CD4-positive, alpha-beta T cell treated with Interleukin-4 for 1 hour (primary cell): ENCODE measurements at regions not wholly inside any gene's neighbourhood (a gene's known extent, or its start where the extent isn't known, plus 50 kb on each side); places are given as distances from the start of the nearest gene placed in this dataset.

Experiments
- DNase-seq, 2 donors: peaks; one replicate each; pipeline ENCODE4 v3.0.0-alpha.2; 2020 to 2022

DNA sequence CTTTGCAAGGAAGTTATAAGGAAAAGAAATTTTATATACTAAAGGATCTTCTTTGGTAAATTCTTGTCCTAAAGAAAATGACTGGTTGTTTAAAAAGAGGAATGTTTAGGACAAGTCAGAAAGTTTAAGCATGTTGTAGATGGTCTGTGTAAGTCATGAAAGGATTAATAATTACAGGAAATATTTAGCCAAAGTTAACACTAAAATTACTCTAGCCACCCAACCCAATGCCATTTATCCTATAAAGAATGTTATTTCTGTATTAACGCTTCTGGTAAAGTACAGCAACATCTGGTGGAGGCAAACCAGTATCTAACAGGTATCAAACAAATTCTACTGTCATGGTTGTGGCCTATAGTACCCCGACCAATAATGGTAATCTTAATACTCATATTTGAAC is 546.9 kb upstream of the PKDCC start:
- no peak for DNase-seq

DNA sequence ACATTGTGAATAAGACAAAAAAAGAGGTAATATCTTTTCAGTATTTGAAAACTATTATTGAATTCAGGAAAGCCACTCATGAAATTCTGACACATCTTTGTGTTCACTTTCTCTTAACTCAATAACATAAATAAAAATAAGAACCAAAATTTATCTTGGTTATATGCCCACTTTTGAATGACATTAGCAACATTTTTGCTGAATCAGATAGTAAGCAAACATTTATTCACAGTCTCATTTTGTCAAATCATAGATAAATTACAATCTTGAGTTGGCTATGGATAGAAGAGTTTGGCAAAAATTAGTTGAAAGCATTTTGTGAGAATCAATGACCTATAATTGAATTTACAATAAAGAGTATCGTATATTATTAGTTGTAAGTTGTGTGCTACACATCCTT is 545.1 kb upstream of the PKDCC start:
- DNase-seq = no peak

DNA sequence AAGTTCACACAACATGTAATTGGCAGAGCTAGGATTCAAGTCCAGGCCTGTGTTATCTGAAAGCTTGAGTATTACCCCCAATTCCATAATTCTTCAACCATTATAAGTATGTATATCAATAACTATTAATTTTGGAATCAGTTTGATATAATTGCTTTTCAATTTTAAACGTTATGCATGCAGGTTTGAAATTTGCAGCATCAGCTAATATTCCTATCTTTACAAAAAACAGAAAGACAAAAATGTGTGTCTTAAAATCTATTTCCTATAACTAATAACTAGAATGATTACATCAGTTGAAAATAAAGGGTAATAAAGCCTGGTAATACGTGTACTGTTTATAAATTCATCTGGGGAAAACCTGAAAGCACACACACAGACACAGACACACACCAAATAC is 543.3 kb upstream of the PKDCC start:
- DNase-seq = no peak

DNA sequence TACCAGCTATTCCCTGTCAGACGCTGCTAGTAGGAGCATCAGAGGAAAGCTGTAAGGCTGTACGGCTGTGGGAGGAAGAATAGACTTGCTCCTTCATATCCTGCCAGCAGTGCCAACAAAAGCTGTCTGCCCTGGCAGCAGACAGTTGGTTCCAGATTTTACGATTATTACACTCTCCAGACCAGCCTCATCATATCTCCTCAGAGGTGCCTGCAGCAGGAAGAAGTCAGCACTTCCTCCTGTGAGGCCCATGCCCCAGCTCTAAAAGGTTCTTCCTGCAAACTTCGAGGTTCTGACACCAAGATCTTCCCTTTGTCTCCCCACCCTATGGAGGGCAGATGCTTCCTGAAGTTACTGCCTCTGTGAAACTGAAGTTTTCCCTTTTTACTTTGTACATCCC is 537.7 kb upstream of the PKDCC start:
- DNase-seq = no peak

DNA sequence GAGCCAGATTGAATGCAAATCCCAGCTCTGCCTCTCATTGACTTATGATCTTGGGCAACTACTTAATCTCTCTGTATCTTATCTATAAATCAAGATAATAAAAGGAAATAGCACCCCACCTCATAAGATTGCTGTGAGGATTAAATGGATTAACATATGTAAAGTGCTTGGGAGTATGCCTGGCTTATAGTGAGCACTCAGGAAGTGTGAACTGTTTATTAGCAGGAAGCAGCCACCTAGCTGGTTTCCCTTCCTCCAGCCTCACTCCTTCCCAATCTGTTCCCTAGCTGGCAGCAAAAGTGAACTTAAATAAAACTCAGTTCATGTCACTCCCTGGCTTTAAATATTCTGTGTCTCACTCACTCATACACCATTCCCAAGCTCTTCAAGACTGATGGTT is 526.6 kb upstream of the PKDCC start:
- no peak for DNase-seq

DNA sequence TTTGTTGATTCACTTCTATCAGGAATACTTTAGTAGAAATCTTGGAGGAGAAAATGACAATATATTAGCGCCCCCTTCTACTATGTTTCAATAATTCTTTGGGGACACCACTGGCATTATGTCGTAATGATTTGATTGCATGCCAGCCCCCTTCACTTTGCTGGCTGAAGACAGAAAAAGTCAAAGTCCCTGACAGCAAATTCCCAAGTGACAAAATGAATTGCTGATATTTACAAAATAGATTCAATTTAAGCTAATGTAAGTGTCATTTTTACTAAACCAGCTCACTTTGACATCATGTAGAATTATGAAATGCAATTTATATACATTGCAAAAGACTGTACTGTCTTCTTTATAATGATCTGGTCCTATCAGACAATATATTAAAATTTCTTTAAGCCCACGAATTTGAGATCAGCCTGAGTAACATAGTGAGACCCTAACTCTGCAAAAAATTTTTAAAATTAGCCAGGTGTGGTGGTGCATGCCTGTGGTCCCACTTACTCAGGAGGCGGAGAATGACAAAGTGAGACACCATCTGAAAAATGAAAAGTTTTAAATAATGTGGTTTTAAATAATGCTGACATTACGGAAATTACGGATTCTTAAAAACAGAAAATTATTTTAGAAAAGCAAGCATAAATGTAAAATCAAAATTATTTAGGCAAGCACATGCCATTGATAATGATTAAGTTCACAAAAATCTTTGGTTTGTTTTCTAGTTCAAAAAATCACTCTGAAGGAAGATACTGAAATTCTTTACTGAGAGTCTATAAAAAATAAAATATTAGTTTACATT is 520.1 kb upstream of the PKDCC start:
- DNase-seq = no peak

DNA sequence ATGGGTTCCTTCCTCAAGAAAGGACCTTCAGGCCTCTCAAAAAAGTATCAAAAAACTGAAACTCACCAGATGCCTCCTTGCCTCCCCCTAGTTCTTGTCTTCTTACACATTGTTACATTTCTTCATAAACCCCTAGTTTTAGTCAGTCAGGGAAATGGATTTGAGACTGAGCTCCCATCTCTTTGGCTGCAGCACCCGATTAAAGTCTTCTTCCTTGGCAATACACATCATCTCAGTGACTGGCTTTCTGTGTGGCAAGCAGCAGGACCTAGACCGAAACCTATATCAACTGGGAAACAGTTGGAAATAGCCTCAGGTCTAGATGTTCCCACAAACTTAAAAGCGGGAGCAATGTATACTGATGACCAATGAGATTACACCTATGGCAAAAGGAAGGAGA is 512.2 kb upstream of the PKDCC start:
- no peak for DNase-seq

DNA sequence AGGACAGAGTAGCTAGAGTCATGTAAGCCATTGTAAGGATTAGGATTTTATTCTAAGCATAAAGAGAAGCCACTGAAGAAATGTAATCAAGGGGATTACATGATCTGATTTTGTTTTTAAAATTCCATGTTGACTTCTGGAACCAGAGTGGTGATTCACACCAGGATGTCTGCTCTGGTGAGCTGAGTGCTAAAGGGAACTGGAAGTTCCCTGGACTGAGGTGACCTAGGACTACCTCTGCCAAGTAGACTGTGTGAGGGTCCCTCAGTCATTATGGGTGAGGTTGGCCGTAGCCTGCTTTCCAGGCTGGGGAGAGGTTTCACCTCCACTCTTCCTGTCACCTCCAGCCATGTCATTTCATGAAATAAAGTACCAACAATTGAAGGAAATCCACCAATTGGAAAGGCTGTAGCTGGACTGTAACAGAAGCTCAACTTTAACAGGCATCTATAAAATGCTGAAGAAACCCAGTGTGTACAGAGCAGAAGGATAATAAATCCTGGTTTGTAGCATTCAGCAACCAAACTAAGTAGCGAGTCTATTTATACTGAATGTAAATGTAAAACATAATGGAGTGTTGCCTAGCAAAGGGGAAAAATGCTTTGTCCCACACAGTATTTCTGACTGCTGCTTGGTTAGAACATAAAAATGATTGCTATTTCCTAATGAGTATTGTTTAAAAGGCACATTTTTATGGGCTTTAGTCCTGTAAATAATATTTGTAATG is 507.4 kb upstream of the PKDCC start:
- DNase-seq = no peak

DNA sequence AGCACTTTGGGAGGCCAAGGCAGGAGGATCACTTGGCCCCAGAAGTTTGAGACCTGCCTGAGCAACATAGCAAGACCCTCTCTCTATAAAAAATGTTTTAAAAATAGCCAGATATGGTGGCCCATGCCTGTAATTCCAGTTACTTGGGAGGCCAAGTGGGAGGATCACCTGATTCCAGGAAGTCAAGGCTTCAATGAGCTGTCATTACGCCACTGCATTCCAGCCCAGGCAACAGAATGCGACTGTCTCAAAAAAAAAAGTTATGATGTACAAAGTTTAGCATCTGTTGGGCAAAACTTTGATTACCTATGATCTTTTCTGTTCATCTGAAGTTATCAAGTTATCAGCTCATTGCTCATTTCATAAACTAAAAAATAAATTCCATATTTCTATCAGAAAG is 504.1 kb upstream of the PKDCC start:
- DNase-seq = no peak

DNA sequence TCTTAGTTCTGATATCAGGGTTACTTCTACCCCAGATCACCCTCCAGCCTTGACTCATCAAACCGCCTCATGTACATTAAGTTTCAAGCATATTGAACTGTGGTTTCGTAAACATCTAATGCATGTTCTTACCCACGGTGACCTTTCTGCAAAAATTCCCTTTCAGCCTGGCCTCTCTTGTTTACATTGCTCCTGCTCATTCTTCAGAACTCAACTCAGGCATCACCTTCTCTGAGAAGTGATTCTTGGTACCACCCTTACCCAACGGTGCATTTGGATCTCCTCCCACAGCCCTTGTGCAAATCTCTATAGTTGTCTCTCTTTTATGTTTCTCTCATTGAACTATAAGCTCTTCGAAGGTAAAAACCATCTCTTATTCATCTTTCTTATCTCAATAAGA is 503.1 kb upstream of the PKDCC start:
- no peak for DNase-seq

DNA sequence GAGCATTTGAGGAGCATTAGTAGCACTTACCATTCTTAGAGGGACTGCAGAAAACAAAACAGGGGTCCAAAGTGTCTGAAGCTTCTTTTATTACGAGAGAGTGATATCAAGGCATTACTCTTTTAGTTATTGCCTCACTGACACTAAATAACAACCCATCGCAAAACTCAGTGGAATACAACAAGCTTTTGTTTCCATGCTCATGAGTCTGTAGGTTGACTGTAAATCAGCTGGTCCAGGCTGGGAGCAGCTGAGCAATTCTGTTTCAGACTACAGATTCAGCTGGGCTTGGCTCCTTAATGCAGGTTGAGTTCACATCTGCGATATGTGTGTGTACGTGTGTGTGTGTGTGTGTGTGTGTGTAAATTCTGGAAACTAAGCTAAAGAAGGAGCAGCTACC is 501.8 kb upstream of the PKDCC start:
- no peak for DNase-seq

DNA sequence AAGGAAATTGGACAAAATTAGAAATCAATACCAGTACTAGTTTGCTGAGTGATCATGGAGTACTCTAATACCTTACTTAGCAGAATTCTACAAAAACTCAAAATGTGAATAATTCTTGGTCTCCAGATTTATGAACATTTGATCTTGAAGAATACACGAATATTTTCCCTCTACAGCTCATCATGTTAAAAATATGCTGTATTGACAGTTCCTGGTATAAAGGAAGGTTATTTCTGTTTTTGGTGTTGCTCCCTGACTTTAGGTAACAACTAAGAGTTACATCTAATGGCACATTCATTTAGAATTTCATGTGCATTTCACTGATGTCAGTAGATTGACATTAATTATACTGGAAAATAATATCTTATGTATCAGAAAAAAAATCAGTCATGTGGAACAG is 479.2 kb upstream of the PKDCC start:
- no peak for DNase-seq

DNA sequence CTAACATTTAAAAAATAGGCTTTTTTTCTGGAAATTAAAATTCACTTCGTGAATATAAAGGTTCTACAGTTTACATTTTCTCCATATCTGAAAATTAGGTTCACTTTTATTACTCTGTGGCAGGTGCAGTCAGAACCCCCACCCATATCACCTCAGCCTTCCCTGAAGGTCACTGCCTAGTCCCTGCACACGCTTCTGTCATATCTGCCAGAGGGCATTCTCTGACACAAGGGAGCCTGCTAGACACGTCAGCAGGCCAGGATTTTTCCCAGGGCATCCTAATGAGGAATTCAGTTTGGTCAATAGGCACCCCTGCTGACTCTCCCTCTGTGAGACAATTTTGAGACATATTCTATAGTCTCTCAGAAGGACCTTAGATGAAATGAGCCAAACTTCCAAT is 475.7 kb upstream of the PKDCC start:
- no peak for DNase-seq

DNA sequence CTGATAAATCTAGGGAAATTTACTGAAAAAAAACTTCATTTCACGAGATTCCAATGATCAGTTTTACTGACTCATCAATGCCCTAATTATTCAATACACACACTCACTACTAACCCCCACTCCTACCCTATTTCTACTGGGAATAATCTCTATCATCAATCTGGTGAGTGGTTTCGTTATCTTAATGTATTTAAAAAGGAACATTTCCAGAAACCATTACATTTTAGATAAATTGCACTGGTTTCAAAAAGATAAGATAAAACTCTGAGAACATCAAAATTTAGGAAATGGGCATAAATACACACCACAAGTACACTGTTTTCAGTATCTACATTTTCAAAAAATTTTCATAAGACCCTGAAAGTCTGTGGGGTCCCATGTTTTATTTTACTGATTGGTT is 471.4 kb upstream of the PKDCC start:
- DNase-seq = no peak

DNA sequence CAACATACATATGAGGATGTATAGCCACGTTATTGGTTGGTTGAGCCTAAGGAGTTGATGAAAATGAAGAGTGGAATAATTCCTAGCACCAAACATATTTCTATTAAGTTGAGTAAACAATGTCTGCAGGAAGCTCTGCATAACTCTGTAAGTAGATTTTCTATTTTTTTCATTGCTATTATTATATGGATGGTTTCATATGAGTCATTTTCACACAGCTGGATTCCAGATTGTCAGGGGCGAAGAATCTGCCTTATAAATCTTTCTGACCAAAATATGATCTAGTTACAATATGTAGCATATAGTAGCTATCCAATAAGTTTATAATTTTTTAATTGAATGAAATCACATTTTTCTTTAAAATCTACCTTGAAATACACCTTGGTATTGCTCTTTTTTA is 468.0 kb upstream of the PKDCC start:
- no peak for DNase-seq

DNA sequence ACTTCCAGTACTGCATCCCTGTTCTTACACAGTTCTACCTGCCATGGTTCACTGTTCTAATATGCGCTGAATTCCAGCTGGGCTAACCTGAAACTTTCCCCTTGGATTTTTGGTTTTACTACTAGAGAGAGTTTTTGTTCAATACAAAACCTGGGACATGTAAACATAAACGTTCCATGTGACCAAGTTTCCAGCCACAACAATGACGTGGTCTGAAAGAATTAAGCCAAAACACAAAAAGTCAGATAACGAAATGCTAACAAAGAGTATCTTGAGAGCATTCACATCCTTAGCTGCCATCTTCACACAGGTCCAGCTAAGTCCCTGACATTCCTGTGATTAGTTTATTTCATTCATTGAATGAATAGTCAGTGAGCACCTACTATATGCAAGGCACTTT is 467.0 kb upstream of the PKDCC start:
- no peak for DNase-seq

DNA sequence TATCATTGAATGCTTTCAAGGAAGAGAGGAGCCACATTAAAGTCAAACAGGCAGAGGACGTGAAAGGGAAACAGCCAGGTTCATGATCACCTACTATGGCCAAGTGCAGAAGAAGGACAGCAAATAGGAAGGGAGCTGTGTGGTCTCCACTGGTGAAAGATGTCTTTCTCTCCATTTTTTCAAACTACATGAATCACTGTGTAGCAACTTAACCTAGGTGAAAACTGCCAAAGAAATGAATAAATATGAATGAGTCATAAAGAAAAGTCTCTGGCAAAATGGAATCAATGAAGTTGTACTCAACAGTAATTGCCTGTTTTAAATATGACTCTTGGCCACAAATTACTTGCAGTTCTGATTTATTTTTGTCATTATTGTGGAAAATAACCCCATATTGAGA is 452.6 kb upstream of the PKDCC start:
- DNase-seq = no peak

DNA sequence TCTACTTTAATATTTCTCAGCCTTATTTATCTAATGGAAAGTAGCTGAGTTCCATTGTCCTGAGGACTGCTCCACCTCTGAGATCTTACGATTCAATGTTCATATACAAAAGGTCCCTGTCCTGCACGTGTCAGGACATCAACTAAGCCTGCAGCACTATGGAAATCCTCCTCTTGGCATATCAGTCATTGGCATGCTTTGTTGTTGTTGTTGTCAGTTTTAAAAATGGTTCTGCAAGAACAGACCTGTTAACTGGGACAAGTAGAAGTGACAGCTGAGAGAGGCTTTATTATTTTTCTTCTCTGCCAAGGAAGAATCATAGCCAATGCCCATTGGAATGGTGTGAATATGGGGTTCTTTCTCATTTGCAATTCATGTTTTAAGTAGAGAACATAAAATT is 450.1 kb upstream of the PKDCC start:
- DNase-seq = no peak

DNA sequence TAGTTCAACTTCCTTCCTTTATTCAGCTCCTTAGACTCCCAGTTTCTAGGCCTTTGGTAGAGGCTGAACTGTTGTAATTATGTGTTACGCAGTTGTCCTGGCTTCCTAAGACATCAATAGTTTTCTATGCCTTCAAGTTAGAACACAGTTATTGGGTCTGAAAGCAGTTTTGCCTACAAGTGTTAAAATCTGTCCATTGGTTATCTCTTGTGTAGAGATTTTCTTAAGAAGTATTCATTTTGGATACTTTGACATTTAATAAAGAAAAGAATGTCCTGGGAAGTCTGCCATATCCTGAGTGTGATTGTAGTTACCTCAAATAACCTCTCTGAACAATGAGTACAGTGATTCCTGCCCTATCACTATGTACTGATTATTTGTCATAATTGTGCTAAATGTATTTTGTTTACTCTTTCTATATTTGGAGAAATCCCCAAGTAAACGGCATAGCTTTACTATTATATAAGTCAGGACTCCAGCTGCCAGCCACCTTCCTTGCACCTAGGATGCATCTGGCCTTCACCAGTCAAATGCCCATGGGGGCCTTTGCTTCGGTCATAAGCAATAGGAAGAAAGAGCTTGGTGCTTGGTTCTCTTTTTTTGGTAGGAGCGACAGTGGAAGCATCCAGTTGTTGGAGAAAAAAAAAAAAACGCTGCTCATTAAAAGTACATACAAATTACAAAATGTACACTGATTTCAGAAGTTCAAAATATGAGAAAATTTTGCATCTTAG is 449.5 kb upstream of the PKDCC start:
- DNase-seq = no peak

DNA sequence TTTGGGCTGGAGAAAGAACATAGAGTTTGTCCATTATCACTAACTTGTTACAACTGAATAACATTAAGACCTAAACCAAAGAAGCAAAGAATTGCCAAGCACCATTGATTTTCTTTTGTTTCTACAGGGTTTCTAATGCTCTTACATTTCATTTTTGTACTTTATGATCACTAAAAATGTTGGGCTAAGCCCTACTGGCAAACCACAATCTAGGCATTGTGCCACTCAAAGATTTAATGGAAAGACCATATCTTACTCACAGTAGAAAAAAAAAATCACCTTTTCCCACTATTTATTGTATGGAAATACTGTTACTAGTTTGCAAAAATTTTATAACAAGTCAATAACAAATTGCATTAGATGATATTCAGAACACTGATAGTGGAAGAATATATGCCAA is 447.4 kb upstream of the PKDCC start:
- no peak for DNase-seq

DNA sequence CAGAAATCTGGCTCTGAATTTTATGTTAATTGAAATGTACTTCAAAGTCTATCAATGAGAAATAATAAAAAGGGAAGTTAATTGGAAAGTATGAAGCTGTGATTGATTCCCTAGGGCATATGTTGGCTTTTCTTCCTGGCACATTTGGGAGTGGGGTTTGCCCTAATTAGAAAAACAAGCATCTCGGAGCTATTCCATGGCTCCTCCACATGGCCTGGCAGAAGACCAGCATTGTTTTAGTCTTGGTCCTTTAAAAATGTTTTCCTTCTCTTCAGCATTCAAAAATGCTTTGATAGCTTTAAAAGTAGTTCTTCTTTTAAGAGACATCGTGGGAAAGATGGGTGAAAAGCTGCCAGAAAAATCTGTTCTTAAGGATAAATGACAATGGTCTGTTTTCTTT is 445.5 kb upstream of the PKDCC start:
- no peak for DNase-seq

DNA sequence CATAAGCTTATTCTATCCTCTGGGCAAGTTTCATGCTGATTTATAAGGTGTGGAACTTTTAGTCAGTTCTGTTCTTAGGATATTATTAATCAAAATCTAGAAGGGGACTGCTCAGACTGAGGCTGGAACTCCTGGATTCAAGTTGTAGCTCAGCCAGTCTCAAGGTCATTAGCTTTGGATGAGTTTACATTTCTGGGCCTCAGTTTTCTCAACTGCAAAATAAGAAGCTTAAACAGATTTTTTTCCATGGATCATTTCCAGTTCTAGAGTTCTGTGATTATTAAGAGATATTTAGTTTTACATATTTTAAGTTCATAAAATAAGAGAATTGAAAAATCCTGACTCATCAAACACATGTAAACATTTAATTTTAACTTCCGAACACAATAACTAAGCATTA is 442.5 kb upstream of the PKDCC start:
- DNase-seq = no peak

DNA sequence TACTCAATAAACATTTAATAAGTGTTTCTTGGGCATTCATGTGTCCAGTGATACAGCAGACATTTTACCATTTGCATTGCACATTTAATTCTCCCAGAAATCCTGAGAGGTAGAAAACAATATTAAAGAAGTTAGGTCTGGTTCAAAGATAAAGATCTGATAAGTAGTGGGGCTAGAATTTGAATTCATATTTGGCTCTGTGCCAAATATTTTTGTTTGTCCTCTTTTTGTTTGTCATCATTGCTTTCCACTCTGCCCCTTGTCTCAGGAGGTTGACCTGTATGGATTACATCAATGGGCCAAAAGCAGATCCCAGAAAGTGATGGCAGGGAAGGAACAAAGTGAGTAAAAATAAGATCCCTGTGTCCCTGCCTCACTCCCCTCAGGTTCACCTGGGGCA is 441.9 kb upstream of the PKDCC start:
- DNase-seq = no peak

DNA sequence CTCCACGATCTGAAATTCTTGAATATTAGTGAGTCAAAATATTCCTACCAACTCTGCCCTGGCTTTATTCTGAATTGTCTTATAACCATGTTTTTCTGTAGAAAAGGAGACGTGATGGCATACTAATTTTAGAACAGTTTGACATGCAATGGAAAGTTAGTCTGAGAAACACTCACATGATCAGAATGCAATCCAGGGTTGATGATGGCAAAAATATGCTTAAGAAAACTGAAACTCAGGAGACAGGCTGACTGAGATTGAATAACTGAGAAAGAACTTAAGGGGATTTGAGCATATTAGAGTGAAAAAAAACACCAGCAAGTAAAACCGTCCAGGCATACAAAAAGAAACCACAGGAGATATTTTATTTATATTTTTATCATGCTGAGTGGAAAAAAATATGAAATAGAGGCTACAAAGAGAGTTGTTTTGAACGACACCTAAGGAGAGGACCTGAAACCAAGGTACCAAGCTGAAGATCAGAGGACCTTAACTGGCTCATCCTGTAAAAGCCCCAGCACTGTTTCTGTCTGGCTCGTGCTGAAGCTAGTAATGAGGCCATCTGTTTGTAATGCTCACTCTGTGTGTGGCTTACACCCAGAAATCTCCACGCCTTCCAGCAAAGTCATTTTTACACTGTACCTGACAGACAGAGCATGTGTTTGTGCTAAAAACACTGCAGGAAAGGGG is 437.2 kb upstream of the PKDCC start:
- DNase-seq = no peak
